Activated T-helper 1 cell treated with anti-CD3 and anti-CD28 coated beads, Interleukin-2, amount 50 U/mL, for 16 hours (primary cell): ENCODE measurements at regions not wholly inside any gene's neighbourhood (a gene's known extent, or its start where the extent isn't known, plus 50 kb on each side); places are given as distances from the start of the nearest gene placed in this dataset.

Experiments used
- DNase-seq, 2 donors: peaks; one replicate each; pipeline ENCODE4 v3.0.0-alpha.2; 2020; ENCODE audit warnings: low read depth in 1 of 2, low spot score in 1 of 2

DNA sequence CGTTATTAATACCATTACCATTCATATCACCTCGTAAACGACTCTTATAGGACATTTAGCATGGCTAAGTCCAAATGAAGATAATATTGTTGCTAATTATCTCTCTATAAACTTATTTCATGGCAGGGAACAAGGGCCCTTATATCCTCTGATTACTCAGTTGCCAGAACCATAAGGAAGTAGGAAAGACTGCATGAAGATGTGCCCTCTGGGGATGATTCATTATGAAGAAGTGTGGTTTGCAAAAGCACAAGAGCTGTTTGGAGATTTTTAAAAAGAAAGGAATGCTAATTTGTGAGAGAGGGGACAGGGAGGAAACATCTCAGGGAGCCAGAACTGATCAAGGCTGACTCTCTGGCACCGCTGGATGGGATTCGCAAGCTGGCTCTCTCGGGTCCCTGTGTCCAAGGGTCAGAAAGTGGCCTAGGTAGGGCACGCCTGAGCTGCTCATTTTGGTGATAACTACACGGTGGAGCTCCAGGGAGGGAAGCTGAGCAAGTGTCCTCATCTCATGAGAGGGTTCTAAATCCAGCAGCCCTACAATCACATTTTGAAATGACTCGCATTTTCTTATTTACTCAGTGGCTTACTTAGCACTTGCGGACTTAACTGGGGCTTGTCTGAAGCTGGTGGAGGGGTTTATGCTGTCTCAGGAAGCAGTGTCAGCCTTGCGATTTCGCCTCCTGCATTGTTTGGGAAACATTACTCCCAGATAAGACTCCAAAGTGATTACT lies 136.8 kb downstream of the C5orf15 start:
- DNase-seq, result no peak

DNA sequence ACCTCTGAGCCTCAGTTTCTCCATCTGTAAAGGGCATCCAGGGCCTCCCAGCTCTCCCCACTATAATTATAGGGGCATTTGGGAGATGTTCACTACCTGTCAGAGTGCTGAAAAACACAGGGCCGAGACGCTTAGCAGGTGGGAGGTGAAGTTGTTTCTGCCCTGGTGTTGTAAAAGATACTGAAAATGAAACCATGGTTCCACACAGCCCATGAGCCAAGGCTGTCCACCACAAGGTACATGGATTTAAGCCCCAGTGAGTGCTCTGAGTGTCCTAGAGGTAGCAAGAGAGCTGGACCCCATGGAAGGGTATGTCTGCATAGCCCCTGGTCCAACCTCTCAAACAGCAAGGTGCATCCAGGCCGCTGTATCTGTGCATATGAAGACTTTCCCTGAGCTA lies 137.5 kb downstream of the C5orf15 start:
- DNase-seq, result no peak

GRCh38 chr5:133830281-133830680 lies 138.1 kb downstream of the C5orf15 start:
- no peak for DNase-seq

DNA sequence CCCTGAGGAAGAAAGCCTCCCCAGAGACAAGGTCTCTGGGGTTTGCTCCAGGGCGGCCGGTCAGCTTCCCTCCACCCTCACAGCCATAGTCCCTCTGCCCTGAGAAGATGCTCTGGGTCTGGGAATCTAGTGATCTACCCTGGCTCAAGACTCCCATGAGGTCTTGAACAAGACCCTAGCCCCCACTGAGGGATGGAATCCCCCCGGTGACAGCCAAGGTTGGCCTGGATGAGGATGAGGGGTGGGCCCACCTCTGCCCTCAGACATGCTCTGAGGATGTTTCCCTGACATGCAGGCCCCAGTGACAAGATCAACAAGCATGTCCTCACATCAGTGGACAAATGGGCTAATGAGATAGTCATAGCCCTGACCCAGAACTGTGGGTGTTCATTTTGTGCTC lies 138.6 kb downstream of the C5orf15 start:
- DNase-seq, result no peak

DNA sequence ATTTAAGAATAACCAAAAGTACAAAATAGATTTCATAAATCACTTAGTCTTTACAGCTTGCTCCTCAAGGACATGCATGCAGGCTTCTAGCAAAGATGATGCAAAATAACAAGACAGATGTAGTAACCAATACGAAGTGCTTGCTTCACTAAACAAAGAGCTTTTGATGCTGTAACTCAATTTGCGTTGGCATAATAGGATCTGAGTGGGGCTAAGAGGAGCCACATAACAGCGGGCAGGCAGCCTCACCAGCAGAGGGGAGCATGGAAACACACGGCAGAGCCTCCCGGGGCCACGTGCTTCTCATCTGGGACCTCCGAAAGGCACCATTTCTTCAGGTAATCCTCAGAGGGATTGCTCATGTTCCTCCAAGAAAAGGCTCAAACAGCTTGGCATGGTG lies 139.7 kb downstream of the C5orf15 start:
- DNase-seq, result no peak

DNA sequence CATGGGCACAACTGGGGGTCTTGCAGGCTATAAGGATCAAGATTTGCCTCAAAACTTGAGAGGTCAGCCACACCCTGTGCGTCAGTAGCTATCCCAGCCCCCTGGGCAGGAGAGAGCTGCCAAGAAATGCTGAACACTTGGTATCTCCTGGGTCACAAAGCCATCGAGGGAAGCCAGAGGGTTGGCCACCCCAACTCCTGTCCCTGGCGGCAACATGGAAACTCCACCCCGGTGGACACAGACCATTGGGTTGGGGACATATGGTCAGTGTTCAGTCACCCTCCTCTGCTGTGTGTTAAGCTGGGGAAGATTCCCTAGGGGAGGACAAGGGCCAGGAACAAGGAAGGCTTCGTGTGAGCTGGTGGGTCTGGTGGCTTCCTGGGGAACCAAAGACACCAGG lies 140.6 kb downstream of the C5orf15 start:
- DNase-seq, result no peak

DNA sequence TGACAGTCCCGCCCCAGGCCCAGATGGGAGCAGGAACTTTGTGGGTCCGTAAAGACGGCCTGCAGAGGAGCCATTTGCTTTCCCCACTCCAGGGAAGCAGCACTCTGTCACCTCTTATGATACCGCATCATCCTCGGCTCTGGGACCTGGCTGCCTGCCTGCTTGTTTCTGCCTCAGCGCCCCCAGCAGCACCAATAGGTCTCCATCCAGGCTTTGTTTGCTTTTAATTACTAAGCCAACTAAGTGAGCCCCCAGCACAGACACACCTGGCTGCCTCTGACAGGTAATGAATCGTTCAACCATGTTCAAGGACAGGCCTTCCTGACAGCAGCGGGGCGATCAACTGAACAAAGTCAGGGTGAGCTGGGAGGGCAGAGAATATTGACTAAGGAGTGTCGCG lies 141.4 kb downstream of the C5orf15 start:
- DNase-seq, result no peak

- DNase-seq, result no peak
Measured at GRCh38 chr5:133825631-133826289, 142.7 kb downstream of the C5orf15 start.

DNA sequence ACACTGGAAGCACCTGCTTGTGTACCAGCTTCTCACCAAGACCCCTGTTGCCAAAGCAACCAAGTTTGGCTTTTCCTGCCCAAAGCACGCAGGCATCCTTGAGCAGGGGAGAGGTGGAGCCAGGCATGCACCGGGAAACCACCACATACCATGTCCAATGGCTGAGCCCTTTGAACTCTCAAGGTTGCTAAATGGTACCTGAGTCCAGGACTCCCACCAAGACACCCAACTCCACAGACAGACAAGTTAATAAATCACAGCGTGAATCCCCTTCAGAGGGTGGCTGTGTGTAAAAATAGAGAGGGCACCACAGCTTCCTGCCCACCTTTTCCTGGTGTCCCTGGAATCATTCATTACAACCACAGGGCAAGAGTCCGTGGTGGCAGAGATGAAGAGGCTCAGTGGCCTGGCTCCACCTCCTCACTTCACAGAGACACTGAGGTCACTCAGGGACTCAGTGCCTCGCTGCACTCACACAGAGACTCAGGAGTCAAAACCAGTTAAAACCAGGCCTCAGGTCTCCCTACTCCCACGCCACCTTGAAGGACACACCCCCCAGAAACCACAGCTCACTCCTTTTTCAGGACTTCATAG lies 143.7 kb downstream of the C5orf15 start:
- DNase-seq, result no peak

GRCh38 chr5:133821889-133822288 lies 146.5 kb downstream of the C5orf15 start:
- no peak for DNase-seq

GRCh38 chr5:133821311-133821741 lies 147.1 kb downstream of the C5orf15 start:
- DNase-seq, result no peak

GRCh38 chr5:133820507-133820906 lies 147.9 kb downstream of the C5orf15 start:
- no peak for DNase-seq

DNA sequence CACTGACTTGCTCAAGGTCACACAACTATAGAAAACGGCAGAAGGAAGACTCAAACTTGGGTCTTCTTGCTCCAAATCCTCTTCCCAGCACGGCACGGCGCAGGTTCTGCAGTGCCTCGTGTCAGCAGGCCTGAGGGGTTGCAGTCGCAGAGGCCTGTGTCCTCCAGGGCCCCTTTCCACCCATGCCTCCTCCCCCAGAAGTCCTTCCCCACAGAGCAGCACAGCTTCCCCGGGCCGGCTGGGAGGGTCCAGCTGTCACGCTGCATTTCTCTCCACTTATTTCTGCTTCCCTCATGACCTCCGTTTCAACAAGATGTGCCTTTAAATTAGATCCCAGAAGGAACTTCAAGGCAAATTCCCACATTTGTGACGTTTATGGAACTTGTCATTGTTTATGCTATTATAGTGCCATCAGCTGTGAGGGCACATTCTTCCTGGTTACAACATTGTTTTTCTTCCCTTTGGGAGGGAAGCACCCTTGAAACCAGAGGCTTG lies 148.4 kb downstream of the C5orf15 start:
- no peak for DNase-seq

- no peak for DNase-seq
Measured at GRCh38 chr5:133818869-133819600, 149.4 kb downstream of the C5orf15 start.

DNA sequence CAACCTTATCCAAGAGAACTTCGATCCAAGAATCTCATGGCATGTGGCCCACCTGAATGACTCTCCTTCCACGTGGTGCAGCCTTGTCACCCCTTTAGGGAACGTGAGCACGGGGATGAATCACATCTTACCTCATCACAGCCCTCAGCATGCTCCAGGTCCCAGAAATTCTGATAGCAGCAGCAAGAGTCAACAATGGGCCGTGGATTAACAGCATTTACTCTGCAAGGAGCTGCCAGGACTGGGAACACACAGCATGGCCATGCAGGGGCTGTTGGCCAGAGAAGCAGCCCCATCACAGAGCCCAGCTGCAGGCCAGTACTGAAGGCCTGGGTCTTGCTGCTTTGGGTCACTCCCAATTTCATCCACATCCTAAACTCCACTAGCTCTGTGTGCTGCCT lies 150.4 kb downstream of the C5orf15 start:
- DNase-seq, result no peak

DNA sequence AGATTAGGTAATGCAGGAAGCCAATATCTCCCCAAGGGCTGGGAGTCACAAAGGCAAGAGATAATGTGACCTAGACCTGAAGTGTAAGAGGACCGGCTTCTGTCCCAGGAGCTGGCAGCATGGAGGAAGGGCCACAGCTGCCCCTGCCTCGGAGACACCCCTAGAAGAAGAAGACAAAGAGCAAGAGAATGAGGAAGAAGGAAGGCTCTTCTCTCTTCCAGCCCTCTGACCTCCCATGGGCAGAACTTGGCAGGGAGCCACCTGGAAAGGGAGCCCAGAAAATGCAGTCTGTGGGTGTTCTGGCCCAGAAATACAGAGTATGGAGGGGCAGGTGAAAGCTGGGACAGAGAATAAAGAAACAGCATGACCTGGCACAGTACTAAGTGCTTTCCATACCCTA lies 151.0 kb downstream of the C5orf15 start:
- no peak for DNase-seq

- DNase-seq, result no peak
Measured at GRCh38 chr5:133816791-133817190, 151.6 kb downstream of the C5orf15 start.

DNA sequence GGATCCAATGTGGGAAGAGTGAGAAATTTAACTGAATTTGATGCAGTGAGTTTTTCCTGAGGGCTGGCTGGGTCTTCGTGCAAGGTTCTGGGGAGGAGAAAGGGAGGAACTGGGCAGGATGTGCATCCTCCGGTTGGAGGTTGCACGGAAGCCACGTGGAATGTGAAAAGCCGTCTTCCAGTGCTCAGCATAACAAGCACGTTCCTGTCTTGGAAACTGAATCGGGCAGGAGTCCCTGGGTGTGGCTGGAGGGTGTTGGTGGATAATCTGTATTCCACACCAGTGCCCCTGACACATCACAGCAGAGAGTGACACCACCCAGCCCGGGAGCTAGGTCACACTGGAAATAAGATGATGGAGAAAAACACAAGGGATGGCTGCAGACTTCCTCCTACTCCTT lies 154.3 kb downstream of the C5orf15 start:
- DNase-seq, result no peak

DNA sequence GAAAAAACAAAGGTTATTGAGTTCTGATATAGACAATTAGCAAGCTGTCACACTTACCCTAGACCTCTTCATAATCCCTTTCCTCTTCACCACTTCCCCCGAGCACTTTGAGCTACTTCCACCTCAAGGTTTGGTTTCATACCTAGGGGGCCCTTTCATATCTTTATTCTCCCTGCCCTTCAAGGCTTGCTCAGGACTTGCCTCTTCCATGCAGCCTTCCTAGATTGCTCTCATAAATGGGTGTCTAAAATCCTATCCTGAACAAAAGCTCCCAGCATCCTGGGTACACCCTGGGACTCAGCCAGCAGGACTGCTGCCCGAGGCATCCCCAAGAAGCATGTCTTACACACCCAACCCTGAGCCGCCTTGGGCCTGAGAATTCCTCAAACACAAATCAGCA lies 157.3 kb downstream of the C5orf15 start:
- DNase-seq, result no peak

DNA sequence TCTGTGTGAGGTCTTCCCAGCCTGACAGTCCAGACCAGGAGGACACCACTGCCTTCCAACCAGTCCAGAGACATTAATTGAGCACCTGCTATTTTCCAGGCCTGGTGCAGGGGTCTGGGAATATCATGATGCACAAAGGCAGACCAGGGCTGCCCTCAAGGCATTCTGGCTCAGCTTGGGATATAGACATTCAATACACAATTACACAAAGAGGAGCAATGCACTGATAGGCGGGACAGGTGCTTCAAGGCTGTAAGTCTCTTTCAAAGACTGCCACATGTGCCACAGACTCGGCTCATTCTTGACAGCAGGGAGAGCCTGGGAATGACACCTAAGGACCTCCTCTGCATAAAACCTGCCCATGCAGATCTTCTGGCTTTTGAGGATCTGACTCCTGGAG lies 158.6 kb downstream of the C5orf15 start:
- no peak for DNase-seq

DNA sequence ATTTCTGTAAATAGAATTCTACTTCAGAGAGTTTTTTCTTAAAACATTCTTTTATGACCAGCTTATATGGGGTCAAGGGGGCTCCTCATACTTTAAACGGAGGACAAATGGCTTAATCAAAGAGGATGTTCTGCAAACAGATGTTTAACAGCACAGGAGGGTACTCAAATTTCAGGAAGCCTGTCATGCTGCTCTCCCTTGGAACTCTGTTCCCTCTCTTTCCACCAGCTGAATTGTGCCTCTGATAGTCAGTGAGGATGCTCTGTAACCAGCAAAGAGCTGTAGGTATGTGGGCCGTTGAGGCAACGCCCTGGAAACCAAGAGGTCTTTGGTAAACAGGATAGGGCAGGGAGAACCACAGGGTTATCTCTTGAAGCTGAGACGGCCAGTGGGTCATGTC lies 161.1 kb downstream of the C5orf15 start:
- no peak for DNase-seq

GRCh38 chr5:133806847-133807246 lies 161.6 kb downstream of the C5orf15 start:
- no peak for DNase-seq
